Testis (tissue), 2 donors: ENCODE measurements at regions not wholly inside any gene's neighbourhood (a gene's known extent, or its start where the extent isn't known, plus 50 kb on each side); places are given as distances from the start of the nearest gene placed in this dataset.

Source experiments
- POLR2A ChIP-seq: fragments of 450-650 bp; IDR thresholded peaks from one replicate; pipeline ENCODE4 v1.6.1; 2017; ENCODE audit warnings: antibody characterized with exemption, mild to moderate bottlenecking, moderate library complexity
- TF ChIP-seq, protein P1 (sequence below), 3 experiments: fragments of 450-650 bp in 2 of 3; fragments of 200-600 bp in 1 of 3; sonication (generic) in 1 of 3; IDR thresholded peaks; one replicate each; pipeline ENCODE4 v1.5.1; 2016 to 2019; ENCODE audit warnings: antibody characterized with exemption in 3 of 3, mild to moderate bottlenecking in 2 of 3, moderate library complexity in 1 of 3

DNA sequence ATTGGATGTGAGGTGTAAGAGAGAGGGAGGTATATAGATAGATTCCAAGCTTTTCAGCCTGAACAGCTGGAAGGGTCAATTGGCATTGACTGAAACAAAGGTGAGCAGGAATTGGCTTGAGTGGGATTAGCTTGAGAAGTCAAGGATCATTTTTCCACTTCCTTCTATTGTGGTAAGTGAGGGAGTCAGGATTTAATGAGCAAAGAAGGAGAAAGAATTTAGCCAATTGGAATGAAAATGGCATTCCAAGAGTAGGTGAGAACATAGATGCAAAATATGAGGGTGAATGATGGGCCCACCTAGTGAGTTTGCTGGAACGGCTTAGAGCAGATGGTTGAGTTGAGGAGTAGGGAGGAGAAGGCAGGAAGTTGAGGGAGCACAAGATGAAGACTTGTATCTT, 56.5 kb upstream of the ETV6 start:
- TF ChIP-seq POLR2A = no peak
- TF ChIP-seq, protein P1, sequence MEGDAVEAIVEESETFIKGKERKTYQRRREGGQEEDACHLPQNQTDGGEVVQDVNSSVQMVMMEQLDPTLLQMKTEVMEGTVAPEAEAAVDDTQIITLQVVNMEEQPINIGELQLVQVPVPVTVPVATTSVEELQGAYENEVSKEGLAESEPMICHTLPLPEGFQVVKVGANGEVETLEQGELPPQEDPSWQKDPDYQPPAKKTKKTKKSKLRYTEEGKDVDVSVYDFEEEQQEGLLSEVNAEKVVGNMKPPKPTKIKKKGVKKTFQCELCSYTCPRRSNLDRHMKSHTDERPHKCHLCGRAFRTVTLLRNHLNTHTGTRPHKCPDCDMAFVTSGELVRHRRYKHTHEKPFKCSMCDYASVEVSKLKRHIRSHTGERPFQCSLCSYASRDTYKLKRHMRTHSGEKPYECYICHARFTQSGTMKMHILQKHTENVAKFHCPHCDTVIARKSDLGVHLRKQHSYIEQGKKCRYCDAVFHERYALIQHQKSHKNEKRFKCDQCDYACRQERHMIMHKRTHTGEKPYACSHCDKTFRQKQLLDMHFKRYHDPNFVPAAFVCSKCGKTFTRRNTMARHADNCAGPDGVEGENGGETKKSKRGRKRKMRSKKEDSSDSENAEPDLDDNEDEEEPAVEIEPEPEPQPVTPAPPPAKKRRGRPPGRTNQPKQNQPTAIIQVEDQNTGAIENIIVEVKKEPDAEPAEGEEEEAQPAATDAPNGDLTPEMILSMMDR (IDR thresholded peaks at IDR 0.05) = no peak
